ENCODE measurements at regions not wholly inside any gene's neighbourhood (a gene's known extent, or its start where the extent isn't known, plus 50 kb on each side); places are given as distances from the start of the nearest gene placed in this dataset.

GRCh38 chr7:81331061-81332018 is 412.5 kb upstream of the SEMA3C start:
- Histone ChIP-seq H3K27ac (ENCODE audit: control insufficient read depth, insufficient read depth, low read length) (no peak overlapping the region), H3K79me2 (ENCODE audit: control insufficient read depth, insufficient read depth, low read length) (no peaks in the 10 kb centered on the region), H3K27me3 (ENCODE audit: control insufficient read depth, extremely low read depth, insufficient read depth, low read length) (no peaks in the 10 kb centered on the region), H3K4me3 (ENCODE audit: control insufficient read depth in 2 of 3, extremely low read depth in 1 of 3, insufficient read depth in 2 of 3, low read depth in 1 of 3, low read length in 3 of 3) (no peak overlapping the region), H4K20me1 (ENCODE audit: control insufficient read depth, extremely low read depth, insufficient read depth, low read length) (no peaks in the 10 kb centered on the region), H3K4me1 (ENCODE audit: control insufficient read depth, extremely low read depth, insufficient read depth, low read length) (peaks cover 12% of the 10 kb centered on the region), H3K9ac (ENCODE audit: control insufficient read depth, extremely low read depth, insufficient read depth, low read length) (no peak overlapping the region), H3K9me1 (ENCODE audit: control insufficient read depth, extremely low read depth, insufficient read depth, low read length) (no peaks in the 10 kb centered on the region), H3K9me3 (ENCODE audit: control insufficient read depth, low read depth, low read length) (no peaks in the 10 kb centered on the region), H2AFZ (ENCODE audit: control insufficient read depth, low read length) (no peak overlapping the region), H3K36me3 (ENCODE audit: control insufficient read depth in 2 of 2, extremely low read depth in 1 of 2, insufficient read depth in 2 of 2, low read length in 2 of 2) (no peaks in the 10 kb centered on the region), H3K4me2 (ENCODE audit: control insufficient read depth, extremely low read depth, insufficient read depth, low read depth, low read length) (no peak overlapping the region)
- FAIRE-seq: no peak
- DNase-seq (ENCODE audit: low read depth, low spot score): no peak
- TF ChIP-seq EZH2 (IDR thresholded peaks at IDR 0.05; ENCODE audit: low read length) (no peak), CTCF (optimal IDR thresholded peaks at IDR 0.05 in 1 of 3, IDR thresholded peaks at IDR 0.05 in 1 of 3, conservative IDR thresholded peaks at IDR 0.05 in 1 of 3; ENCODE audit: extremely low read depth in 1 of 3, insufficient read depth in 2 of 3, low read length in 3 of 3) (no peak)
- dilution Hi-C loops (cut with MboI; ENCODE audit: extremely low pct_ligation_motif_present, low sequenced_read_pairs): no loop called here

GRCh38 chr7:81330108-81330507 is 411.3 kb upstream of the SEMA3C start:
- no peak overlapping the region for H3K4me2 ChIP-seq (ENCODE audit: control insufficient read depth, extremely low read depth, insufficient read depth, low read depth, low read length)
- H3K79me2 ChIP-seq (ENCODE audit: control insufficient read depth, insufficient read depth, low read length): no peaks in the 10 kb centered on the region
- peaks cover 12% of the 10 kb centered on the region for H3K4me1 ChIP-seq (ENCODE audit: control insufficient read depth, extremely low read depth, insufficient read depth, low read length)
- TF ChIP-seq CTCF (optimal IDR thresholded peaks at IDR 0.05 in 1 of 3, IDR thresholded peaks at IDR 0.05 in 1 of 3, conservative IDR thresholded peaks at IDR 0.05 in 1 of 3; ENCODE audit: extremely low read depth in 1 of 3, insufficient read depth in 2 of 3, low read length in 3 of 3): no peak
- no peak for TF ChIP-seq EZH2 (IDR thresholded peaks at IDR 0.05; ENCODE audit: low read length)
- no peaks in the 10 kb centered on the region for H3K36me3 ChIP-seq (ENCODE audit: control insufficient read depth in 2 of 2, extremely low read depth in 1 of 2, insufficient read depth in 2 of 2, low read length in 2 of 2)
- no peak overlapping the region for H3K9ac ChIP-seq (ENCODE audit: control insufficient read depth, extremely low read depth, insufficient read depth, low read length)
- FAIRE-seq: no peak
- H4K20me1 ChIP-seq (ENCODE audit: control insufficient read depth, extremely low read depth, insufficient read depth, low read length): no peaks in the 10 kb centered on the region
- no peaks in the 10 kb centered on the region for H3K27me3 ChIP-seq (ENCODE audit: control insufficient read depth, extremely low read depth, insufficient read depth, low read length)
- no peak overlapping the region for H3K27ac ChIP-seq (ENCODE audit: control insufficient read depth, insufficient read depth, low read length)
- no peak for DNase-seq (ENCODE audit: low read depth, low spot score)
- no peak overlapping the region for H3K4me3 ChIP-seq (ENCODE audit: control insufficient read depth in 2 of 3, extremely low read depth in 1 of 3, insufficient read depth in 2 of 3, low read depth in 1 of 3, low read length in 3 of 3)
- no peaks in the 10 kb centered on the region for H3K9me3 ChIP-seq (ENCODE audit: control insufficient read depth, low read depth, low read length)
- dilution Hi-C loops (cut with MboI; ENCODE audit: extremely low pct_ligation_motif_present, low sequenced_read_pairs): no loop called here
- no peak overlapping the region for H2AFZ ChIP-seq (ENCODE audit: control insufficient read depth, low read length)
- H3K9me1 ChIP-seq (ENCODE audit: control insufficient read depth, extremely low read depth, insufficient read depth, low read length): no peaks in the 10 kb centered on the region
